HFFc6 (cell line): ENCODE measurements at regions not wholly inside any gene's neighbourhood (a gene's known extent, or its start where the extent isn't known, plus 50 kb on each side); places are given as distances from the start of the nearest gene placed in this dataset.
"Not testable (repeated sequence)": the region's sequence is repeated elsewhere in the genome, so short reads cannot be mapped to it uniquely, and the experiment has no call there.

Experiments
- DNase-seq: peaks from one replicate; pipeline ENCODE4 v3.0.0-alpha.2; 2018
- H3K27ac Mint-ChIP-seq: 2 replicates; pipeline ENCODE4 v1.8.0; 2020; ENCODE audit warnings: mild to moderate bottlenecking, mixed read lengths
- H3K27me3 Mint-ChIP-seq: 2 replicates; pipeline ENCODE4 v1.8.0; 2021; ENCODE audit warnings: mild to moderate bottlenecking, moderate library complexity, mixed read lengths; ENCODE audit not compliant: insufficient read depth
- H3K36me3 Mint-ChIP-seq: 2 replicates; pipeline ENCODE4 v1.8.0; 2021; ENCODE audit warnings: low read depth, mixed read lengths
- H3K4me1 Mint-ChIP-seq: 2 replicates; pipeline ENCODE4 v1.8.0; 2020; ENCODE audit warnings: low read depth, mixed read lengths
- H3K4me3 Mint-ChIP-seq: 2 replicates; pipeline ENCODE4 v1.8.0; 2020; ENCODE audit warnings: mild to moderate bottlenecking, moderate library complexity, mixed read lengths
- H3K9me3 Mint-ChIP-seq: 2 replicates; pipeline ENCODE4 v1.8.0; 2020; ENCODE audit warnings: mild to moderate bottlenecking, mixed read lengths
- CTCF ChIP-seq: fragments of 200-600 bp; sonication (generic); IDR thresholded peaks from 2 replicates; pipeline ENCODE4 v1.5.0; 2021; ENCODE audit warnings: antibody characterized with exemption, mild to moderate bottlenecking

GRCh38 chr13:74557870-74558269 lies 423.7 kb upstream of the KLF12 start:
- H3K27me3 Mint-ChIP-seq: 0 out of 2 replicates have a peak, but pooled peaks cover 3% of the 10 kb centered on the region
- no peak for TF ChIP-seq CTCF
- H3K27ac Mint-ChIP-seq: no peak overlapping the region
- H3K36me3 Mint-ChIP-seq: no peaks in the 10 kb centered on the region
- no peak for DNase-seq
- no peak overlapping the region for H3K4me3 Mint-ChIP-seq
- H3K9me3 Mint-ChIP-seq: no peaks in the 10 kb centered on the region
- no peaks in the 10 kb centered on the region; the same call in 1 of the 2 replicates for H3K4me1 Mint-ChIP-seq

- no peak for DNase-seq
- no peaks in the 10 kb centered on the region; the same call in 1 of the 2 replicates for H3K4me1 Mint-ChIP-seq
- no peak for TF ChIP-seq CTCF
- no peak overlapping the region for H3K27ac Mint-ChIP-seq
- no peaks in the 10 kb centered on the region for H3K36me3 Mint-ChIP-seq
- H3K27me3 Mint-ChIP-seq: no peaks in the 10 kb centered on the region
- no peak overlapping the region for H3K4me3 Mint-ChIP-seq
- H3K9me3 Mint-ChIP-seq: no peaks in the 10 kb centered on the region
These were observed 421.6 kb upstream of the KLF12 start for GRCh38 chr13:74555651-74556420.

- Mint-ChIP-seq H3K9me3 (no peaks in the 10 kb centered on the region), H3K27ac (no peak overlapping the region), H3K27me3 (no peaks in the 10 kb centered on the region), H3K36me3 (no peaks in the 10 kb centered on the region), H3K4me3 (no peak overlapping the region), H3K4me1 (no peaks in the 10 kb centered on the region; the same call in 1 of the 2 replicates)
- no peak for DNase-seq
- TF ChIP-seq CTCF: no peak
These were observed 421.0 kb upstream of the KLF12 start for GRCh38 chr13:74555276-74555625.

GRCh38 chr13:74554569-74555275 lies 420.5 kb upstream of the KLF12 start:
- no peak for TF ChIP-seq CTCF
- H3K4me1 Mint-ChIP-seq: no peaks in the 10 kb centered on the region; the same call in 1 of the 2 replicates
- no peak overlapping the region for H3K27ac Mint-ChIP-seq
- H3K4me3 Mint-ChIP-seq: no peak overlapping the region
- DNase-seq: no peak
- no peaks in the 10 kb centered on the region for H3K27me3 Mint-ChIP-seq
- no peaks in the 10 kb centered on the region for H3K36me3 Mint-ChIP-seq
- no peaks in the 10 kb centered on the region for H3K9me3 Mint-ChIP-seq

GRCh38 chr13:74550039-74550438 lies 415.8 kb upstream of the KLF12 start:
- Mint-ChIP-seq H3K9me3 (no peaks in the 10 kb centered on the region), H3K36me3 (no peaks in the 10 kb centered on the region), H3K27ac (no peak overlapping the region), H3K4me1 (no peaks in the 10 kb centered on the region; the same call in 1 of the 2 replicates), H3K4me3 (no peak overlapping the region), H3K27me3 (no peaks in the 10 kb centered on the region)
- TF ChIP-seq CTCF: no peak
- DNase-seq: no peak

- not testable (repeated sequence) for H3K4me1 Mint-ChIP-seq, DNase-seq, H3K27ac Mint-ChIP-seq, H3K4me3 Mint-ChIP-seq, H3K27me3 Mint-ChIP-seq, H3K36me3 Mint-ChIP-seq, H3K9me3 Mint-ChIP-seq
These were observed 402.4 kb upstream of the KLF12 start for GRCh38 chr13:74536649-74537048.
